ENCODE measurements at regions not wholly inside any gene's neighbourhood (a gene's known extent, or its start where the extent isn't known, plus 50 kb on each side); places are given as distances from the start of the nearest gene placed in this dataset.

GRCh38 chr7:130966246-130967009 lies 232.4 kb upstream of the KLF14 start:
- peaks cover 0 to 6% of the 10 kb centered on the region in 2 donors for H3K36me3 ChIP-seq
- H3K27me3 ChIP-seq: no peaks in the 10 kb centered on the region
- TF ChIP-seq CTCF (IDR thresholded peaks at IDR 0.05) (no peak), POLR2A (IDR thresholded peaks at IDR 0.05) (no peak)
- 90 to 95% methylated on average over 5 of the region's 5 CpGs for WGBS, 2 donors
- H3K4me3 ChIP-seq (replicated peaks in 1 of 3): no peak overlapping the region
- intact Hi-C loops (cut with DNase I): no loop called here
- DNase-seq: no peak
- no peak overlapping the region for H3K27ac ChIP-seq
- H3K9me3 ChIP-seq: no peaks in the 10 kb centered on the region
- peaks cover 8 to 24% of the 10 kb centered on the region in 2 donors for H3K4me1 ChIP-seq

- Histone ChIP-seq H3K4me1 (peaks cover 8 to 24% of the 10 kb centered on the region in 2 donors), H3K36me3 (peaks cover 0 to 6% of the 10 kb centered on the region in 2 donors), H3K27ac (peak overlapping the region in 2 of 3 donors; percentile 37 to 62), H3K9me3 (no peaks in the 10 kb centered on the region), H3K27me3 (no peaks in the 10 kb centered on the region), H3K4me3 (replicated peaks in 1 of 3) (no peak overlapping the region)
- no peak for DNase-seq
- TF ChIP-seq CTCF (IDR thresholded peaks at IDR 0.05): no peak
- TF ChIP-seq POLR2A (IDR thresholded peaks at IDR 0.05): no peak
- intact Hi-C loops (cut with DNase I): no loop called here
These were observed 236.2 kb upstream of the KLF14 start for GRCh38 chr7:130970196-130970595.

- no peaks in the 10 kb centered on the region for H3K9me3 ChIP-seq
- peaks cover 8 to 29% of the 10 kb centered on the region in 2 donors for H3K4me1 ChIP-seq
- intact Hi-C loops (cut with DNase I): no loop called here
- no peaks in the 10 kb centered on the region for H3K27me3 ChIP-seq
- DNase-seq: peak in 1 of 2 donors; percentile 42
- no peak overlapping the region for H3K4me3 ChIP-seq (replicated peaks in 1 of 3)
- WGBS, 2 donors: 34 to 44% methylated on average over 1 of the region's 1 CpG
- H3K36me3 ChIP-seq: peaks cover 0 to 6% of the 10 kb centered on the region in 2 donors
- TF ChIP-seq CTCF (IDR thresholded peaks at IDR 0.05) (no peak), POLR2A (IDR thresholded peaks at IDR 0.05) (no peak)
- peak overlapping the region in 2 of 3 donors; percentile 37 to 62 for H3K27ac ChIP-seq
These were observed 236.7 kb upstream of the KLF14 start for GRCh38 chr7:130970696-130971095.

GRCh38 chr7:130971297-130971696 lies 237.3 kb upstream of the KLF14 start:
- intact Hi-C loops (cut with DNase I): no loop called here
- no peak for DNase-seq
- peaks cover 8 to 31% of the 10 kb centered on the region in 2 donors for H3K4me1 ChIP-seq
- H3K27ac ChIP-seq: peak overlapping the region in 2 of 3 donors; percentile 37 to 62
- H3K36me3 ChIP-seq: peaks cover 0 to 6% of the 10 kb centered on the region in 2 donors
- H3K4me3 ChIP-seq (replicated peaks in 1 of 3): no peak overlapping the region
- WGBS, 2 donors: 89 to 93% methylated on average over 4 of the region's 4 CpGs
- H3K27me3 ChIP-seq: no peaks in the 10 kb centered on the region
- TF ChIP-seq POLR2A (IDR thresholded peaks at IDR 0.05) (no peak), CTCF (IDR thresholded peaks at IDR 0.05) (no peak)
- no peaks in the 10 kb centered on the region for H3K9me3 ChIP-seq

- no peak overlapping the region for H3K27ac ChIP-seq
- no peaks in the 10 kb centered on the region for H3K9me3 ChIP-seq
- no peaks in the 10 kb centered on the region for H3K36me3 ChIP-seq
- peaks cover 8 to 31% of the 10 kb centered on the region in 2 donors for H3K4me1 ChIP-seq
- TF ChIP-seq POLR2A (IDR thresholded peaks at IDR 0.05) (no peak), CTCF (IDR thresholded peaks at IDR 0.05) (no peak)
- 95 to 98% methylated on average over 2 of the region's 2 CpGs for WGBS, 2 donors
- no peak overlapping the region for H3K4me3 ChIP-seq (replicated peaks in 1 of 3)
- intact Hi-C loops (cut with DNase I): no loop called here
- no peak for DNase-seq
- no peaks in the 10 kb centered on the region for H3K27me3 ChIP-seq
These were observed 238.2 kb upstream of the KLF14 start for GRCh38 chr7:130972201-130972600.
